ENCODE measurements at regions not wholly inside any gene's neighbourhood (a gene's known extent, or its start where the extent isn't known, plus 50 kb on each side); places are given as distances from the start of the nearest gene placed in this dataset.

- TF ChIP-seq EP300 (IDR thresholded peaks at IDR 0.05) (no peak), CTCF (IDR thresholded peaks at IDR 0.05) (no peak), POLR2A (IDR thresholded peaks at IDR 0.05) (no peak), POLR2AphosphoS5 (IDR thresholded peaks at IDR 0.05) (no peak)
- peaks cover 10 to 37% (median 33%) of the 10 kb centered on the region in 4 donors for H3K4me1 ChIP-seq
- H3K4me3 ChIP-seq = no peak overlapping the region
- H3K27me3 ChIP-seq = no peaks in the 10 kb centered on the region
- no peak overlapping the region for H3K27ac ChIP-seq
- WGBS, 2 donors = 74 to 79% methylated on average over 7 to 9 of the region's 9 CpGs
- H3K36me3 ChIP-seq = no peaks in the 10 kb centered on the region
- ATAC-seq (ENCODE audit: low FRiP score in 2 of 2) (no peak), DNase-seq (no peak)
- no peaks in the 10 kb centered on the region for H3K9me3 ChIP-seq
These were observed 521.9 kb upstream of the PROK2 start for GRCh38 chr3:72306800-72307341.

- TF ChIP-seq POLR2A (IDR thresholded peaks at IDR 0.05) (no peak), POLR2AphosphoS5 (IDR thresholded peaks at IDR 0.05) (peak; percentile 57 to 61), EP300 (IDR thresholded peaks at IDR 0.05) (peak in 2 of 4 donors; percentile 70 to 91)
- peak overlapping the region; percentile 50 to 71 (median 66) for H3K27ac ChIP-seq
- ATAC-seq (ENCODE audit: low FRiP score in 2 of 2) = peak in 1 of 2 donors; percentile 23
- H3K27me3 ChIP-seq = no peaks in the 10 kb centered on the region
- H3K9me3 ChIP-seq = no peaks in the 10 kb centered on the region
- H3K36me3 ChIP-seq = no peaks in the 10 kb centered on the region
- no peak overlapping the region for H3K4me3 ChIP-seq
- DNase-seq = no peak
- H3K4me1 ChIP-seq = peaks cover 0 to 18% (median 15%) of the 10 kb centered on the region in 4 donors
- 35 to 53% methylated on average over 7 of the region's 7 CpGs for WGBS, 2 donors
These were observed 519.0 kb upstream of the PROK2 start for GRCh38 chr3:72303926-72304325.

GRCh38 chr3:72301779-72302178 lies 516.8 kb upstream of the PROK2 start:
- DNase-seq = peak in 1 of 2 donors; percentile 60
- H3K4me3 ChIP-seq = no peak overlapping the region
- no peak for ATAC-seq (ENCODE audit: low FRiP score in 2 of 2)
- no peaks in the 10 kb centered on the region for H3K36me3 ChIP-seq
- H3K9me3 ChIP-seq = no peaks in the 10 kb centered on the region
- no peaks in the 10 kb centered on the region for H3K27me3 ChIP-seq
- peaks cover 12 to 27% (median 22%) of the 10 kb centered on the region in 4 donors for H3K4me1 ChIP-seq
- WGBS, 2 donors = 95% methylated on average over 6 to 8 of the region's 8 CpGs
- H3K27ac ChIP-seq = no peak overlapping the region
- TF ChIP-seq CTCF (IDR thresholded peaks at IDR 0.05) (no peak), POLR2AphosphoS5 (IDR thresholded peaks at IDR 0.05) (no peak), EP300 (IDR thresholded peaks at IDR 0.05) (no peak), POLR2A (IDR thresholded peaks at IDR 0.05) (no peak)

GRCh38 chr3:72300621-72301020 lies 515.7 kb upstream of the PROK2 start:
- Histone ChIP-seq H3K36me3 (no peaks in the 10 kb centered on the region), H3K9me3 (no peaks in the 10 kb centered on the region), H3K27ac (no peak overlapping the region), H3K4me3 (no peak overlapping the region), H3K4me1 (peaks cover 12 to 27% (median 22%) of the 10 kb centered on the region in 4 donors), H3K27me3 (no peaks in the 10 kb centered on the region)
- TF ChIP-seq POLR2AphosphoS5 (IDR thresholded peaks at IDR 0.05) (no peak), POLR2A (IDR thresholded peaks at IDR 0.05) (no peak), CTCF (IDR thresholded peaks at IDR 0.05) (no peak), EP300 (IDR thresholded peaks at IDR 0.05) (no peak)
- no peak for ATAC-seq (ENCODE audit: low FRiP score in 2 of 2)
- DNase-seq = no peak
- WGBS, 2 donors = 57 to 91% methylated on average over 2 of the region's 2 CpGs

GRCh38 chr3:72299823-72300222 lies 514.9 kb upstream of the PROK2 start:
- no peaks in the 10 kb centered on the region for H3K27me3 ChIP-seq
- no peaks in the 10 kb centered on the region for H3K36me3 ChIP-seq
- H3K4me3 ChIP-seq = no peak overlapping the region
- TF ChIP-seq POLR2AphosphoS5 (IDR thresholded peaks at IDR 0.05) = no peak
- TF ChIP-seq EP300 (IDR thresholded peaks at IDR 0.05) = no peak
- TF ChIP-seq POLR2A (IDR thresholded peaks at IDR 0.05) = no peak
- TF ChIP-seq CTCF (IDR thresholded peaks at IDR 0.05) = no peak
- 81 to 95% methylated on average over 4 of the region's 4 CpGs for WGBS, 2 donors
- DNase-seq (no peak), ATAC-seq (ENCODE audit: low FRiP score in 2 of 2) (no peak)
- H3K4me1 ChIP-seq = peaks cover 12 to 25% (median 15%) of the 10 kb centered on the region in 4 donors
- H3K9me3 ChIP-seq = no peaks in the 10 kb centered on the region
- peak overlapping the region in 1 of 4 donors; percentile 63 for H3K27ac ChIP-seq
